ENCODE measurements at regions not wholly inside any gene's neighbourhood (a gene's known extent, or its start where the extent isn't known, plus 50 kb on each side); places are given as distances from the start of the nearest gene placed in this dataset.

GRCh38 chr12:19630536-19630935 lies 191.2 kb downstream of the AEBP2 start:
- no peaks in the 10 kb centered on the region for H3K9me1 ChIP-seq (ENCODE audit: insufficient read depth, low read length)
- no peak overlapping the region for H2BK15ac ChIP-seq (ENCODE audit: low read depth, low read length)
- no peak overlapping the region for H2BK5ac ChIP-seq (ENCODE audit: low read depth, low read length, poor library complexity, severe bottlenecking)
- WGBS, 2 experiments (ENCODE audit: extremely low coverage in 2 of 2, insufficient read length in 1 of 2), result no CpG with 5 or more reads among the region's 1 CpG
- H4K8ac ChIP-seq (ENCODE audit: low read depth in 2 of 2, low read length in 2 of 2), result no peak overlapping the region
- H2BK120ac ChIP-seq (ENCODE audit: low read depth, low read length), result no peak overlapping the region
- H3K9ac ChIP-seq (ENCODE audit: low read depth, low read length), result no peak overlapping the region
- no peak overlapping the region for H2BK20ac ChIP-seq (ENCODE audit: low read depth, low read length)
- no peak overlapping the region for H4K91ac ChIP-seq (ENCODE audit: insufficient read depth, low read depth, low read length)
- H3K27me3 ChIP-seq (ENCODE audit: control insufficient read depth, insufficient read depth, low read length), result no peaks in the 10 kb centered on the region
- no peak overlapping the region for H3K4me2 ChIP-seq (ENCODE audit: low read depth, low read length)
- H3K36me3 ChIP-seq (ENCODE audit: control insufficient read depth, insufficient read depth, low read length), result no peaks in the 10 kb centered on the region
- H3K14ac ChIP-seq (replicated peaks; ENCODE audit: low read depth, low read length), result no peak overlapping the region
- H3K4ac ChIP-seq (ENCODE audit: low read depth, low read length), result no peak overlapping the region
- no peaks in the 10 kb centered on the region for H3K4me1 ChIP-seq (ENCODE audit: control insufficient read depth, insufficient read depth, low read length)
- no peak overlapping the region for H3K18ac ChIP-seq (ENCODE audit: low read depth, low read length)
- no peak overlapping the region for H3K23ac ChIP-seq (ENCODE audit: low read depth, low read length)
- in situ Hi-C loops (cut with MboI; ENCODE audit: low sequenced_read_pairs), result no loop called here
- intact Hi-C loops (cut with micrococcal nuclease), result no loop called here
- no peak overlapping the region for H2AK5ac ChIP-seq (ENCODE audit: low read depth, low read length)
- ATAC-seq (ENCODE audit: low read depth), result no peak
- H2AFZ ChIP-seq (replicated peaks; ENCODE audit: low read length, poor library complexity), result no peak overlapping the region
- ChIA-PET POLR2A (ENCODE audit: unreplicated experiment) (no interaction called here), CTCF (no interaction called here)
- no TSS peak for BruUV-seq (replicated peaks)
- TF ChIP-seq, protein P1, sequence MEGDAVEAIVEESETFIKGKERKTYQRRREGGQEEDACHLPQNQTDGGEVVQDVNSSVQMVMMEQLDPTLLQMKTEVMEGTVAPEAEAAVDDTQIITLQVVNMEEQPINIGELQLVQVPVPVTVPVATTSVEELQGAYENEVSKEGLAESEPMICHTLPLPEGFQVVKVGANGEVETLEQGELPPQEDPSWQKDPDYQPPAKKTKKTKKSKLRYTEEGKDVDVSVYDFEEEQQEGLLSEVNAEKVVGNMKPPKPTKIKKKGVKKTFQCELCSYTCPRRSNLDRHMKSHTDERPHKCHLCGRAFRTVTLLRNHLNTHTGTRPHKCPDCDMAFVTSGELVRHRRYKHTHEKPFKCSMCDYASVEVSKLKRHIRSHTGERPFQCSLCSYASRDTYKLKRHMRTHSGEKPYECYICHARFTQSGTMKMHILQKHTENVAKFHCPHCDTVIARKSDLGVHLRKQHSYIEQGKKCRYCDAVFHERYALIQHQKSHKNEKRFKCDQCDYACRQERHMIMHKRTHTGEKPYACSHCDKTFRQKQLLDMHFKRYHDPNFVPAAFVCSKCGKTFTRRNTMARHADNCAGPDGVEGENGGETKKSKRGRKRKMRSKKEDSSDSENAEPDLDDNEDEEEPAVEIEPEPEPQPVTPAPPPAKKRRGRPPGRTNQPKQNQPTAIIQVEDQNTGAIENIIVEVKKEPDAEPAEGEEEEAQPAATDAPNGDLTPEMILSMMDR (conservative IDR thresholded peaks at IDR 0.05; ENCODE audit: low read depth, low read length), result no peak
- TF ChIP-seq RAD21 (IDR thresholded peaks at IDR 0.05; ENCODE audit: low read length), result no peak
- no peak overlapping the region for H3K56ac ChIP-seq (ENCODE audit: extremely low read depth, insufficient read depth, low read length)
- H3K4me3 ChIP-seq (ENCODE audit: insufficient read depth, low read depth, low read length), result no peak overlapping the region
- H4K5ac ChIP-seq (ENCODE audit: low read depth, low read length), result no peak overlapping the region
- no peak for DNase-seq
- no peaks in the 10 kb centered on the region for H3K9me3 ChIP-seq (ENCODE audit: control insufficient read depth, insufficient read depth, low read length)
- dilution Hi-C loops (cut with HindIII; ENCODE audit: low sequenced_read_pairs, unreplicated experiment), result no loop called here
- H4K20me1 ChIP-seq (ENCODE audit: insufficient read depth, low read length), result no peaks in the 10 kb centered on the region
- no peak overlapping the region for H3K27ac ChIP-seq (ENCODE audit: insufficient read depth, low read length)
- no peaks in the 10 kb centered on the region for H3K79me1 ChIP-seq (ENCODE audit: low read depth in 1 of 2, low read length in 2 of 2)
- H2AK9ac ChIP-seq (replicated peaks; ENCODE audit: low read depth, low read length, poor library complexity), result no peak overlapping the region
